Cardiac muscle cell (in vitro differentiated cells and primary cell): ENCODE measurements at regions not wholly inside any gene's neighbourhood (a gene's known extent, or its start where the extent isn't known, plus 50 kb on each side); places are given as distances from the start of the nearest gene placed in this dataset.

Source experiments
- DNase-seq, 2 donors: peaks; one replicate each; pipeline versions ENCODE4 v3.0.0 to v3.0.0-alpha.2; 2010 to 2017; ENCODE audit warnings: low read depth in 1 of 2, low spot score in 1 of 2
- H3K27ac ChIP-seq: fragments of 200-600 bp; sonication (generic); 2 replicates; pipeline ENCODE4 v1.5.1; 2016
- H3K27me3 ChIP-seq: fragments of 200-600 bp; sonication (generic); 2 replicates; pipeline ENCODE4 v1.6.0; 2016; ENCODE audit warnings: control low read depth
- H3K36me3 ChIP-seq: fragments of 200-600 bp; sonication (generic); 2 replicates; pipeline ENCODE4 v1.5.1; 2016; ENCODE audit warnings: control low read depth
- H3K4me1 ChIP-seq: fragments of 200-600 bp; sonication (generic); 2 replicates; pipeline ENCODE4 v1.8.1; 2017; ENCODE audit warnings: low read depth, mild to moderate bottlenecking, mixed run types
- H3K4me3 ChIP-seq: fragments of 200-600 bp; sonication (generic); 2 replicates; pipeline ENCODE4 v1.5.1; 2016; ENCODE audit warnings: mild to moderate bottlenecking
- H3K9me3 ChIP-seq: fragments of 200-600 bp; sonication (generic); 2 replicates; pipeline ENCODE4 v1.5.1; 2017; ENCODE audit warnings: low read depth, mild to moderate bottlenecking, control low read depth
- TF ChIP-seq, protein P1 (sequence below): IDR thresholded peaks from 2 replicates; pipeline ENCODE4 v1.5.1; 2012; ENCODE audit warnings: low read depth, mild to moderate bottlenecking, low read length

DNA sequence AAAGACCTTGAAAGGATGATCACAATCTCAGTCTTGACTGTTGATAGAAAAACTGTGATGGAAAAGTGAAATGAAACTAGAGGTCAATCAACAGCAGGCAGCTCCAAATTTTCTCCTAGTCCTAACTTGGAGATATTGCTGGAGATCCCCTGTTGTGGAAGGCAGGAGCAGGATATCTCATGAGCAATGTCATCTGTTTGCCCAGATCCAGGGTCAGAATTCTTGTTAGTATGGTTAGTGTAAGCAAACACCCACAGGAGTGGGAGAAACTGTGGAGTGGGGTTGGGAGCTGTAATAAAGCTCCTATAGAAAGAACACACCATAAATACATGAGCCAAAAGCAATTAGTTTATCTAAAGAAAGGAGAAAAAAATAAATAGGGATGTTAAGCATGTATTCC is 169.0 kb downstream of the AKR1D1 start:
- H3K36me3 ChIP-seq = no peaks in the 10 kb centered on the region
- H3K4me3 ChIP-seq = no peak overlapping the region
- no peaks in the 10 kb centered on the region for H3K27me3 ChIP-seq
- peaks cover 33% of the 10 kb centered on the region for H3K4me1 ChIP-seq
- H3K27ac ChIP-seq = peak overlapping the region; percentile 68
- H3K9me3 ChIP-seq = no peaks in the 10 kb centered on the region
- TF ChIP-seq, protein P1, sequence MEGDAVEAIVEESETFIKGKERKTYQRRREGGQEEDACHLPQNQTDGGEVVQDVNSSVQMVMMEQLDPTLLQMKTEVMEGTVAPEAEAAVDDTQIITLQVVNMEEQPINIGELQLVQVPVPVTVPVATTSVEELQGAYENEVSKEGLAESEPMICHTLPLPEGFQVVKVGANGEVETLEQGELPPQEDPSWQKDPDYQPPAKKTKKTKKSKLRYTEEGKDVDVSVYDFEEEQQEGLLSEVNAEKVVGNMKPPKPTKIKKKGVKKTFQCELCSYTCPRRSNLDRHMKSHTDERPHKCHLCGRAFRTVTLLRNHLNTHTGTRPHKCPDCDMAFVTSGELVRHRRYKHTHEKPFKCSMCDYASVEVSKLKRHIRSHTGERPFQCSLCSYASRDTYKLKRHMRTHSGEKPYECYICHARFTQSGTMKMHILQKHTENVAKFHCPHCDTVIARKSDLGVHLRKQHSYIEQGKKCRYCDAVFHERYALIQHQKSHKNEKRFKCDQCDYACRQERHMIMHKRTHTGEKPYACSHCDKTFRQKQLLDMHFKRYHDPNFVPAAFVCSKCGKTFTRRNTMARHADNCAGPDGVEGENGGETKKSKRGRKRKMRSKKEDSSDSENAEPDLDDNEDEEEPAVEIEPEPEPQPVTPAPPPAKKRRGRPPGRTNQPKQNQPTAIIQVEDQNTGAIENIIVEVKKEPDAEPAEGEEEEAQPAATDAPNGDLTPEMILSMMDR = no peak
- DNase-seq = peak in 1 of 2 donors; percentile 20

DNA sequence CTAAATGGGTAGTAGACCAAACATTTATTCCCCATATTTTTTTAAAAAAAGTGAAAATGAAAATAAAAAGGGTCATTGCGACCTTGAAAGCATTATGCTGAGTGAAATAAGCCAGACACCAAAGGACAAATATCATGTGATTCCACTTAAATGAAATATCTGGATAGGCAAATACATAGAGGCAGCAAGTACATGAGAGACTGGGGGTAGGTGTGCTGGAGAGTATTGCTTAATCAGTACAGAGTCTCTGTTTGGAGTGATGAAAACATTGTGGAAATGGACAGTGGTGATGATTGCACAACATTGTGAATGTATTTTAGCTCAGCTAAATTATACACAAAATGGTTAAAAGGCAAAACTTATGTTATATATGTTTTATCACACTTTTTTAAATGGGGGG is 169.4 kb downstream of the AKR1D1 start:
- TF ChIP-seq, protein P1 = no peak
- no peak overlapping the region for H3K4me3 ChIP-seq
- H3K27ac ChIP-seq = peak overlapping the region; percentile 68
- no peaks in the 10 kb centered on the region for H3K27me3 ChIP-seq
- peak; percentile 22 to 91 for DNase-seq
- H3K9me3 ChIP-seq = no peaks in the 10 kb centered on the region
- no peaks in the 10 kb centered on the region for H3K36me3 ChIP-seq
- peaks cover 33% of the 10 kb centered on the region for H3K4me1 ChIP-seq

DNA sequence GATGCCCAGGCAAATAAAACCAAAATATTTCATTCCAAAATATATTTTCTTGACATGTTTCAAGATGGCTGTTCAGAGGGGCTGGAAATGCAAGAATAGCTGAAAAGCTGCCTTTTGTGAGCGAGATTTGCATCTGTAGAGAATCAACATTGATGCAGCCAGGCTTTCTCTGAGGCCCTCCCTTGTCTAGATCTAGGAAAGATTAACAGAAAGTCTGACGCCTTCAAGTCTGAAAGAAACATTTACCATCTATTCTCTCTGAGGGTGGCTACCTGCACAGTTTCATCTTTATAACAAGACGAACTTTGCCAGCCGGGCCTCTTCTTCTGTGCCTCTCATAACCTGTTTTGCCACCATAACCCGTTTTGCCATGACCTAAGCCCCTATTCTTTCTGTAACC is 170.2 kb downstream of the AKR1D1 start:
- Histone ChIP-seq H3K9me3 (no peaks in the 10 kb centered on the region), H3K4me1 (peaks cover 33% of the 10 kb centered on the region), H3K27ac (peak overlapping the region; percentile 68), H3K4me3 (no peak overlapping the region), H3K36me3 (no peaks in the 10 kb centered on the region), H3K27me3 (no peaks in the 10 kb centered on the region)
- TF ChIP-seq, protein P1 = no peak
- no peak for DNase-seq

DNA sequence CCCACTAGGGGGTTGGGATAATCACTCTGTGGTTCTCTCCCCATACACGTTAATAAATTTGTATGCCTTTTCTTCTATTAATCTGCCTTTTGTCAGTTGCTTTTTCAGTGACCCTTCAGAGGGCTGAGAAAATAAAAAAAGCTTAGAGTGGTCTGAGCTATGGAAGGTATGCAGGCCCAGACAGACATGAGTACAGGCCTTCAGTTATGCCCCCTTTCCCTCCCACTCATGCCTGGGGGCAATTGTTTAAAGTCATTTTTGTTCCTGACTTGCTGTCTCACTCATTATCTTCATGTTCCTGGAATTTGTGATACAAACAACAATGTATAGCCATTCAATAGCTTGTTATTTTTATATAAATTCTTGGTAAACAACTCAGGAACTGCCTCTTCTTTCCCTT is 170.8 kb downstream of the AKR1D1 start:
- TF ChIP-seq, protein P1 = no peak
- no peaks in the 10 kb centered on the region for H3K27me3 ChIP-seq
- DNase-seq = no peak
- H3K4me1 ChIP-seq = peaks cover 33% of the 10 kb centered on the region
- no peak overlapping the region for H3K4me3 ChIP-seq
- no peaks in the 10 kb centered on the region for H3K9me3 ChIP-seq
- H3K27ac ChIP-seq = peak overlapping the region; percentile 68
- no peaks in the 10 kb centered on the region for H3K36me3 ChIP-seq

DNA sequence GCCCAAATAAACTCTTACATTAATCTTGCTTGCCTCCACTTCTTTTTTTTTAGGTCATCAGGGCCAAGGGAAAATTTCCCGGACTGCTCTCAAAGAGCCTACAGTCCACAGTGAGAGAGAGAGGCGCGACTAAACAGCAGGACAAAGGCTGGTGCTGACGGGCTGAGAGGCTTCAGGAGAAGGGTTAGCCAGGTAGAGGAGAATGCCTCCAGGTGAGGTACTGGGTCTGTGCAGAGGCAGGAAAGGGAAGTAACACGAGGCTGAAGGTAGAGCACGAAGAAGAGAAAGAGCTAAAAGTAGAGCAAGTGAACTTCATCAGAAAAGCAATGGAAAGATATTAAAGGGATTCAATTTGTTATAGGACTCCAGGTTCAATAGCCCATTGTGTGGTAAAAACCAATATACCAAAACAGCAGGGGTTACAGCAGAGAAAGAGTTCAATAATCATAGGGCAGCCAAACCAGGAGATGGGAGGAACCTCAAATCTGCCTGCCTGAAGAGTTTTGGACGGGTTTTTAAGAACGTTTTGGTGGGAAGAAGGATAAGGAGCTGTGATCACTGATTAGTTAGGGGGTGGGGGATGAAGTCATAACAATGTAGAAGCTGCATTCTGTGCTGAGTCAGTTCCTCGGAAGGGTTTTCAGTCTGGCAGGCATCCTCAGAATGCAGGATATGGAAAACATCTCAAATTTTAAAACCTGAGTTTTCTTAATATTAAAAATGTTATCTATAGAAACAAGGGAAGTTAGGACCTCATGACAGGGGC is 171.5 kb downstream of the AKR1D1 start:
- Histone ChIP-seq H3K27me3 (no peaks in the 10 kb centered on the region), H3K27ac (peak overlapping the region; percentile 35), H3K4me1 (peaks cover 31% of the 10 kb centered on the region), H3K4me3 (no peak overlapping the region), H3K36me3 (no peaks in the 10 kb centered on the region), H3K9me3 (no peaks in the 10 kb centered on the region)
- DNase-seq = peak in 1 of 2 donors; percentile 84
- TF ChIP-seq, protein P1 = no peak
